Inflammatory macrophage treated with lipopolysaccharide for 4 hours (primary cell): ENCODE measurements at regions not wholly inside any gene's neighbourhood (a gene's known extent, or its start where the extent isn't known, plus 50 kb on each side); places are given as distances from the start of the nearest gene placed in this dataset.
"Not testable (repeated sequence)": the region's sequence is repeated elsewhere in the genome, so short reads cannot be mapped to it uniquely, and the experiment has no call there.

ENCODE experiments used
- DNase-seq: peaks from one replicate; pipeline ENCODE4 v3.0.0-alpha.2; 2020

DNA sequence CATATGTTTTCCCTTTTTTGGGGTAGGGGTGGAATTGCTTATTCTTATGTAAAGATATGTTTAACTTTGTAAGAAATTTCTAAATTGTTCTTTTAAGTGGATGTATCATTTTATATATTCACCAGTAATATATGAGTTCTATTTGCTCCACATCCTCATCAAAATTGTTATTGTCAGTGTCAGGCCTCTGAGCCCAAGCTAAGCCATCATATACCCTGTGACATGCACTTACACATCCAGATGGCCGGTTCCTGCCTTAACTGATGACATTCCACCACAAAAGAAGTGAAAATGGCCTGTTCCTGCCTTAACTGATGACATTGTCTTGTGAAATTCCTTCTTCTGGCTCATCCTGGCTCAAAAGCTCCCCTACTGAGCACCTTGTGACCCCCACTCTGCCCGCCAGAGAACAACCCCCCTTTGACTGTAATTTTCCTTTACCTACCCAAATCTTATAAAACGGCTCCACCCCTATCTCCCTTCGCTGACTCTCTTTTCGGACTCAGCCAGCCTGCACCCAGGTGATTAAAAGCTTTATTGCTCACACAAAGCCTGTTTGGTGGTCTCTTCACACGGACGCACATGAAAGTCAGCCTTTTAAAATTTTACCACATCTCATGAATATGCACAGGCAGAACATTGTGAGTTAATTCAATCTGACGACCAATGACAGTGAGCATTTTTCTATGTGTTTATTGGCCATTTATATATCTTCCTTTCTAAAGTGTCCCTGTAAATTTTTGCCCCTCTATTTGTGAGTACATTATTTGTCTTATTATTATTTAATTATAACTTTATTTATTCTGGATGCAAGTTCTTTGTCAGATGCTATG is 176.8 kb downstream of the CDC14C start:
- not testable (repeated sequence) for DNase-seq

DNA sequence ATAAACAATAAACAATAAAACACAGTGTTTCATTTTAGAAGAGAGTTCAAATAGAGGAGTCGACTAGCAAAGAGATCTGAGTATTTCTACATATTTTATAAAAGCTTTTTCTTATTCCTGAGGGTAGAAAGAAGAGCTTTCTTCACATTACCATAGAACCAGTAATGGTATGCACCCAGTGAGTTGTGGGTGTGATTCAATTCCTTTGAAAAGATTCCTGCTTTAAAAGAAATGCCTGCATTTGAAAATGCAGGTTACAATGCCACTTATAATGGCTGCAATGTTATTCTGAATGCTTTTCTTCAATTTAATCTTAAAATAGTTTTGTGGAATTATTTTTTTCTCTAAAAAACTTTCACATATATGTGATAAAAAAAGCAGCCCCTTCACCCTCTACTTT is 178.1 kb downstream of the CDC14C start:
- no peak for DNase-seq

DNA sequence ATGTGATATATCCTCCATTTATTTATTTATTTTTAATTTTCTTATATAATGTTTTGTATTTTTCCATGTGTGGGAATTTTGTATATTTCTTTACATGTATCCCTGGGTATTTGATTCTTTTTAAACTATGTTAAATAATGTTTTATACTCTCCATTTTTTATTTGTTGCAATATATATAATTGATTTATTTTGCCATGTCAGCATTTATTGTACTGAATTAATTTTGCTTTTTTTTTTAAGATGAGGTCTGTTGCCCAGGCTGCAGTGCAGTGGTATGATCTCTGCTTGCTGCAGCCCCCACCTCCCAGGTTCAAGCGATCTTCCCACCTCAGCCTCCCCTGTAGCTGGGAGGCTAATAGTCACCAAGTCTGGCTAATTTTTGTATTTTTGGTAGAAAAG is 187.4 kb downstream of the CDC14C start:
- DNase-seq: no peak

DNA sequence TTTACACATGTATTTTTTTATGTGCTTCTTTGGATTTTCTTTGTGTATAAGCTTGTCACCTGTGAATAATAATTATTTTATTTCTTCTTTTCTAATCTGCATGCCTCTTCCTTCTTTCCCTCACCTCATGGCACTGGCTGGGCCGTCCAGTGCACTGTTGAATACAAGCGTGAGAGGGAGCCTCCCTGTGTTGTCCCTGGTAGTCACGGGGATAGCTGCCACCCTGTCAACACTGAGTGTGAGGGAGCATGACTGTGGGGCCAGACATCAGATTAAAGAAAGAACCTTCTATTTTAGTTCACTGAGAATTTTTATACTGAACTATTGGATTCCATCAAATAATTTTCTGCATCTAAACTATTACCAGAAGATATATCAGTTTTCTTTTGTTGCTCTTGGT is 187.9 kb downstream of the CDC14C start:
- DNase-seq: no peak

DNA sequence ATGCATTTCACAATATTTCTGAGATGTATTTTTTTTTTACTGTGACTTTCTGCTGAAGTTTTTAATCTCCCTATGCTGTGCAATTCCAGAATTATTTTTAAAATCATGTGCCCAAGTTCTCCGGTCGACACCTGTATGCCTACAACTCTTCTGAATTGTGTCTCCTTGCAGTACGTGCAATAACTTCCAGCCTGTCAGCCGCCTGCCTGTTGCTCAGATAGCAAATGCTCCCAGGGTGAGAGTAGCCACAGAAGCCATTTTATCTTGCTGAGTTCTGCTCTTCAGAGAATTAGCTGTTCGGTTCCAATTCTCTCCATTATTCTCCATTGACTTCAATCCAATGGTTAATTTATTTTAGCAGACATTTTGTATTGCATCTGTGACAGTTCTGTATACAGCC is 188.3 kb downstream of the CDC14C start:
- no peak for DNase-seq

DNA sequence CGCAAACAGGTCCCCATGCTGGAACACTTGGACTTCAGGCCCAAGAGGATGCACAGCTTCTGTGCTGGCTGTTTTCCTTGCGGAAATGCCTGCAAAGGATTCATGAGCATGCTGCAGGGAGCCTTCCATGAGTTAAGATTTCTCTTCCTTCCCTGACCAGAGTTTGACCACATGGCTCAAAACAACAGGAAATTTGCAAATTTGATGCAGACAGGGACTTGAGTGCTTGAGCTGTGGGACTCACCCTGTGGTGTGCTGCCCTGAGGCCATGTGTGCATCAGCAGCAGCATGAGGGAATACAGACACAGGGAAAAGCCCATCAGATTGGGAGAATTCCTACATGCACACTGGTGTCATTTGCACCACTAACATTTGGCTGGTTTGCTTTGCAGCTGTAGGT is 195.4 kb downstream of the CDC14C start:
- DNase-seq: no peak

DNA sequence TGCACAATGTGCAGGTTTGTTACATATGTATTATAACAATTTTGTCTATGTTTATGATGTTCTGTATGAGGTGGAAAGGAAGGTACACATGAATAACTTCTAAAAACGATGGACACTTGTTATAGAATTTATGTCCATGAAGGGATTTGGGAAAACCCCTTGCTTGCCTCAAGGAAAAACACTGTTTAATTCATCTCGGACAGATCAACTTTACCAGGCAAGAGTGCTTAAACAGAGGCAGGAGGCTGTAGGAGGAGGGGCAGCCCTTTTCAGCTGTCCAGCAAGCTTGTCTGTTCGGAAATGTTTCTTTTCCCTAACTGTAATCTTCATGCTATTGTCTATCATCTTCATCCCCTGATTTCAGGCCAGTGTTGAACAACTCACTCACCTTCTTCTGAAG is 200.9 kb downstream of the CDC14C start:
- DNase-seq: no peak

DNA sequence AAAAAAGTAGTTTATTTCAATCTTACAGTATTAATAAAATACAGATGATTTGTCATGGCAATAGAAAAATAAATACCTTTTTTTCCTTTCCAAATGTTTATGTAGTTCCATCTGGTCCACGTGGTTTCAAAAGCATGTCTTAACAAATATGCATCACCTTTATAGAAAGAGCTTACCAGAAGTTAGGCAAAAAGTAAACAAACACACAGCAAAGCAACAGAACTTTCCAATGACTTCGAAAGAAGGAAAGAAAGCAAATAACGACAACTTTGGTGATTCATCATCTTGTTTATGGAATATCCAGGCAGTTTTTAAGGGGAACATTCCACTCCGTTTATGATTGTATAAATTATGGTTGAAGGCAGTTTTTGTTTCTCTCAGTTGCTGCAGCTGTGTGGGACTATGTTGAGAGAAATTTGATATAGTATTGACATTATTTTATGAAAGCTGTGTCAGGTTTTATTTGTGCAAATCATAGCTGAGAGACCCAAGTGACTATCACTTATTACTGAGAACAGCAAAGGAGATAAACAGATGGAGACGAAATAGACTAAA is 203.1 kb downstream of the CDC14C start:
- DNase-seq: no peak

DNA sequence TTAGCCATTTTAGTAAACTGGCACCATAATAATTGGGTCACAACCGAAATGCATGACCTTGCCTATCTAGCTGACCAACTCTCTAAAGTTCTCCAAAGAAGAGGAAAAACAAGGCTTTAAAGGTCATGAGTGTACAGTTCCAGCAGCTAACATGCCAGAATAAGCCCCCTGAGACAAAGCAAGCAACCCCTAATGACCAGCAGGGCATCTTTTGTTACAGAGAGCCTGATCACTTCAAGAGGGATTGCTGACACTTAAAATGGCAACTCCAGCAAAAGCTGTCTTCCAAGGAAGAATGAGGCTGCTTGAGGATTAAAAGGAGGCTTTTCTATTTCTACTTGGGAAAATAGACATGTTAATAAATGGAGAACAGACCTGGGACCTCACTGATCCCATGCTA is 213.6 kb downstream of the CDC14C start:
- DNase-seq: no peak

DNA sequence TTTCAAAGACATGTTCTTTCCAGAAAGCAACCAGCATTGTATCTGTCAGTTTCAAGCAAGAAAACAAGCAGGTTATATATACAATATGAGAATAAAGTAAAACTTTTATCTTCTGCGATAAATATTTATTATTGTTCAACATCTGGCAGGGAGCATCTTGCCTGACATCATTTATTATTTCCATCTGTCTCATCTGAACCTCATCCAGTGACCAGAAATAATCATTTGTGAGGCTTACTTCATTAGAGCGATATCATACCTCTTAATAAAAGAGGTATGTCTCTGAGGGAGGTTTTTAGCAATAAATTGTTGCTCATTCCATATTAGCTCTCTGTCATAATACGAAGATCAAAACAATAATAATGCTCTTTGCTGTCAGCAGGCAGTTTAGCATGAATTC is 226.1 kb downstream of the CDC14C start:
- no peak for DNase-seq

DNA sequence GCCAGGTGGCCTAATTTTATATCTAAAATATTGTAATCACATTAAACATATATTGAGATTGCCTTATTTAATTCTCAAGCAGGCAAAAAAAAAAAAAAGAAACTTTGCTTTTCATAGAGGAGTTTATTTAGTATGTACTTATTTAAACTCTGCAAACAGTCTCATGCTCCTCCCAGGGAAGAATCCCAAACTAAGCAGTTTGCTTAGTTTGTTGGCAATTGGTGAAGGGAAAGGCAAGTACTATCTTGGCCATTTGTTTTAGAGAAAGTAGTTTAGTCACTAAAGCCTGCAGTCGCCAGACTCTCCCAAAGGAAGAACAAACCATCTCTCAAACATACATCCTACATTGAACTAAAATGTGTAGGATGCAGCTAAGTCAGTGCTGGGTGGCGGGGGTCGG is 226.8 kb downstream of the CDC14C start:
- DNase-seq: no peak

DNA sequence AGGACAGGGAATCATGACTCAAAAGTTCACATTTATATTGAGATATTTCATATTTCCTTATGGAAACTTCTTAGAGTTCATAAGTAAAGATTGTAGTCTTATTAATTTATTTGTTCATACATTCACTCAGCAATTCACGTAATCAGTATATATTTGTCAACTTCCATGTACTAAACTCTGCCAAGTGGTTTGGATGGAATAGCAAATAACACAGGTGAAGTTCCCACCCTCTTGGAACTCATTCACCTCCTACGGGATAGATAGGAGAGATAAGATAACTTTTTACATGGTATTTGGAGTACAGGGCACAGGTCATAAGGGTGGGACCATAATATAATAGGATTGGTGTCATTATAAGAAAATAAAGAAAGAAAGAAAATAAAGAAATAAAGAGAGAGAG is 234.0 kb downstream of the CDC14C start:
- DNase-seq: no peak

DNA sequence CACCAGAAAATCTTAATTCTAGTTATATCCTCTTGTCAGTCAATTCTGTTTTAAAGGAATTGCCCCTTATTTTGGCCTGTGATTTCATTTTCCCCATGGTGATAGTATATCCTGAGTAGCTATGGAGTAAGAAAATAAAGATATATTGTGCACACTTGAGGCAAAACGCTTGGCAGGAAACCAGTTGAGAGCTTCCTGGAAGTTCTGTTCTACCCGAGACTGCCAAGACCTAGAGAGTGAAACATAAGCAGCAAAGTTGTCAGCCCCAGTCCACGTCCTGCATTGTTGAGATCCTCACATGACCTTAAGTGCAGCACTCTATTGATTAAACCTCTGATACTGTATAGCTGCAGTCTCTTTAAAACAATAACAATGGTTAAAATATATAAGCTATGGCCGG is 235.2 kb downstream of the CDC14C start:
- DNase-seq: no peak

DNA sequence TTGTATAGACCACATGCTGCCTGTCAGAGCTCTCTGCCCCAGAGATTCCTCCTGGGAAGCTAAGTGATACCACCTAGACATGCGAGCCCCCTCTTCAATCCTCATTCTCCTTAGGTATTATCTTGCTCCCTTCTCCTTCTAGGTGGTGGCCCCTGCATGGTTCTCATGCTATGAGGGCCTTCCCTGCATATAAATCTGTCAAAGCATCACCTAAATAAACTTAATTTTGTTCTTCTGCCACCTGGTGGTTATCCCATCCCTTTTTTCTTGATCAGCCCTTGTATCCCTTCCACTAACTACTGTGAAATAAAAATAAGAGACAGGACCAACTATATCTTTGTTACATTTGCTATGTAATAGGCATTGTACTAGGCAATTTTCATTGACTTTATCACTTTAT is 242.1 kb downstream of the CDC14C start:
- no peak for DNase-seq

DNA sequence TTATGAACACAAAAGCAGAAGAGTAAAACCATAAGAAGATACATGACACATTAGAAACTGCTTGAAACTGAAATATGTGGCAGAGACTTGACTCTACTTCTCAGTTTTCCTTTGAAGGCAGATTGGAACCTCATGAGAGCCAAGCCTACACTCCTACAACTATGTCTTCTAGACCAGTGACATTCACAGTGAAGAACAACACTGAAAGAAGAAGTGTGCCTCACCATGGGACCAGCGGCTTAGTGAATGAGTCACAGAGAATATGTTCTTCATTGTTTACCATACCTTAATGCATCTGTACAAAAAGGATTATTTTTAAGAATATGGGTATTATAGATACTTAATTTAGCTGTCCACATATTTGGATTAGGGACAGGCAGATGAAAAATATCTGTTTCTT is 248.3 kb downstream of the CDC14C start:
- no peak for DNase-seq

DNA sequence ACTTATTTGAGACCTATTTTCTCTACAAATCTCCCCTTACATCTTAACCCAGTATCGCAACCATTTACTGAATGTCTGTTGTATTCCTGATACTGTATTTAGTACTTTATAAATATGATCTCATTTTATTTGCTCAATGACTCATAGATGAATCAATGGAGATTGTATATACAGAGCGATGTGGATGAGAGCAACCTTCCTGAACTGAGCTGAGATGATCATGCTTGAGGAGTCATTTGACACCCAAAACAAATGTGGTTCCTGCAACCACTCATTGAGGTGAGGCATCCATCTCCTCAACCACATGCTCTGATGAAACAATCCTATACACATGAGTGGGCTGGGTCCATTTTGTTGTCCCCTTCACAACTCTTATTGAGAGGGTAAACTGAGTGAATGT is 250.0 kb downstream of the CDC14C start:
- DNase-seq: no peak

DNA sequence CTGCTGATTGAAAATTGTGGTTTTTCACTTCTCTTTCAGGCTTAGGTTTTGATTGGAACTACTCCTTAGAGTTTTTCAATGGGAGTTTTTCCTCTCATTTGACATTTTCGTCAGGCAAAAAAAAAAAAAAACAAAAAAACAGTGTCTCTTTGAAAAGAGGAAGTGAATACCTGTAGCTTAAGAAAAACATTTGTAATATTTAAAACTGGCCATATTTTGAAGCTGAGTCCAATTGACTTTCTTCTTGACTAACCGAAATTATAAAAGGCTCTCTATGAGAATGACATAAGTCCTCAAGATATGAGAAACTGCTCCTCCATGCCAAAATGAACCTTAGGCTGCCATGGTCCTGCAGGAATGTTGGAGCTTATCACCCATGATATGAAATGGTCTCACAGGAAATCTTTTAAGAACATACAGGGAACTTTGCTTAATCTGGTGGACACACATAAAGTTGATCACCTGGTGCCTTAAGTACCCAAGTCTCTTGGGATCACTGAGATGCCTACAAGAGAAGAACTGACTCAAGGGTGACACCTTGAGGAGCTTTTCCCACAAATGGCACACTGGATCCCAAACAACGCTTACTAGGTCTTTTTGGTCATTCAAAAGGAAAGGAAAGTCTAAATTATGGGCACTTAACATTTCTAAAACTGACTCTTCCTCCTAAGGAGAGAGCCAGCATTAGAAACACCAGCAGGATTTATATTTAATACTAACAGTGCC is 263.4 kb downstream of the CDC14C start:
- no peak for DNase-seq

DNA sequence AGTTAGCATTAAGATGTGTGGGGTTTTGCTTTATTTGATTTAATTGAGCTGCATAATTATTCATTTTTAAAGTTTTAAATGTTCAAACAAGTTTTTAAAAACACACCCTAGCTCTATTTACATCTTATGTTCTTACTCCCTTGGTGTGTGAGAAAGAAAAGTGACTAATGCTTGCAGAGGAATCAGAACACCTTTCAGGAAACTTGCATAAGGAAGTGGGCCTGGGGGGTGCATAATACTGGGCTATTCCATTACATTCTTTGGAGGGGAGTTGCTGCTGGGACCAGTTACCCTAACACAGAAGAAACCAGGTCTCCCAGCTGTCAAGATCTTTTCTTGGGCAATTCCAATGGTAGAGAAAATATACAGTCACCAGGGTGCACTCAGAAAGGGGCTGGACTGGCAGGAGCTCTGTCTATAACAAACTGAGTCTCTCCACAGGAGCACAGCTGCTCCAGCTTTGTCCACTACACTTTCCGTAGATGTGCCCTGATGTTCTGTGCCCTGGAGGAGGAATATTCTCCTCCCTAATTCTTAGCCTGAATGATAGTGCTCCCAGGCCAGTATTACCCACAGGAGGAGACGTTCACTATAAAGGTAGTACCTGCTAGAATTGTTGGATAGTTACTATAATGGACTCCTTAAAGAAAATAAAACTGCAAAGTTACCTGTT is 304.2 kb downstream of the CDC14C start:
- no peak for DNase-seq

DNA sequence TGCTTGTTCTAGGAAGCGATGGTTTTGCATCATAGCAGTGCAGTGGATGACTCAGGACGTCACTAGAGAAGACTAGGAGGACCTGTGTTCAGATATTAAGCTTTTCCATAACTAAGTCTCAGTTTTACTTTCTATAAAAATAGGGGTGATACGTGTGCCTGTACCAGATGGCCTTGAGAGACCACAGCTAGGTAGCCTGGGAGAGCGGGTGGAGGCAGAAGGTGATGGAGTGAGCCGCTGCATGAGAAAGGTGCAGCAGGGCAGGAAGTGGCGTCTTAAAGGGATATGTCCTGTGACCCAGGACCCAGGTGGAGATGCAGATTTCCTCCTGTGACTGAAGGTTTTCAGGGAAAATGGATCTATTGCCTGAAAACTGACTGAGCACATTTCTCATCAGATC is 304.9 kb downstream of the CDC14C start:
- DNase-seq: no peak

DNA sequence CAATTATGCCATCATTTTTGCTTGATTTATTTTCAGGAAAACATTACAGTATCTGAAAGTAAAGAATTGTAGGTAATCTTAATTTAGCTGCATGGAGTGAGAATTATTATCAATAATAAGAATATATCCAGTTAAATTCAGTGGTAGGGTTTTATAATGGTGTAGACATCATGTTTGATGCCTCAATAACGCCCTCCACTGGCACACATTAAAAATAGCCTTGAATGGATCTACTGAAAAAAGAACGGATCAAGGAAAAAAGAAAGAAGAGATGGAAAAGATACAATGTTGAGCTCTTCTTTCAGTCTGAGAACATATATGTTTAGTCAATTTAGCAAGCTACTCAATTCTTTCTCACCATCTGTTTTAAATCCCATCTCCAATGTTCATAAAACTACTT is 319.2 kb downstream of the CDC14C start:
- no peak for DNase-seq

DNA sequence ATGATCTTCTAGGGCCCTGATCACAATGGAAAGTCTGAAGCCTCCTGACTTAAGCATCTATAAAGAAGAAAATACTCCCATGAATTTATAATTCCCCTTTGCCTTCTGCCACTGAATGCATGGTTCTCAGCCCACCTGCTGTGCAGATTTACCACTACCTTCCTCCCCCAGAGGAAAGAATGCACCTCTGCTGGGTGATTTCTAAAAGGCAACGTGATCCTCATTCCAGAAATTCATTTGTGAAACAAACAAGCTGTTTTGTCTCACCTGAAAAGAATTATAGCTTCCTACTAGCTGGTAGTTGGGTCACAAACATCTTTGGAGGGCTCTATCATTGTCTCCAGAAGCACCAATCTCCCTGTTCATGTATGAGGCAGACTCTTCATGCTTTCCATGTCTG is 320.2 kb downstream of the CDC14C start:
- no peak for DNase-seq

DNA sequence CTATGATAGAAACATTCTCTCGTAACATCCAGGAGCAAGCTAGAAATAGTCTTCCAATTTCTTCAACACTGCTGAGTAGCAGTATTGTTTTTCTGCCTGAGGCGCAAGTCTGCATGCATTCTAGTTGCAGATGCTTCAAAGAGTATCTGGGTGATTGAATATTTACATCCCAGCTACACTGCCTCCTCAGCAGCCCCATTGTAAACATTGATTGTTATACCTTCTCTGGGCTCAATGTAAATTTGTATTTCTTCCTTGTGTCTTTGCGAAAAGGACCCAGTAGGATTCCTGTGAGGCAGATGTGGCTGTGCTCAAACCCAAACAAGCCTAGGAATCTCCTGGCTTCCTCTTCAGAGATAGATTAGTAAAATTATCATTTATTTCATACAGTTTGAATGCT is 320.7 kb downstream of the CDC14C start:
- DNase-seq: no peak

DNA sequence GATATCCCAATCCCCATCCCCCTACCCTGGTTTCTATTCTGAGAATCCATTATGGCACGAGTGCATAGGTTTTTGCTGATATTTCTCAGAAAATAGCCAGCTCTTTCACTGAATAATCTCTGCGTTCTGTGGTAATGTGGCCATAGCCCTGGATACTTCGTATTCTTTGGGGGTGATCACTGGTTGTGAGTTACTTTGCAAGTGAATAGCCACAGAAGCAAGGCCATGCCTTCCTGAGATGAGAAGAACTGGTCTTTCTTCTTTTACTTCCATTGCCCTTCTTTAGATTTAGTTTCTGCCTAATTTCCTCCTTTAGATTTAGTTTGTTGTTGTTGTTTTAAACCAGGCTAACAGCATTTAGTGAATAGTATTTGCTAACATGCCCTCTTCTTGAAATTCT is 323.4 kb downstream of the CDC14C start:
- DNase-seq: no peak

DNA sequence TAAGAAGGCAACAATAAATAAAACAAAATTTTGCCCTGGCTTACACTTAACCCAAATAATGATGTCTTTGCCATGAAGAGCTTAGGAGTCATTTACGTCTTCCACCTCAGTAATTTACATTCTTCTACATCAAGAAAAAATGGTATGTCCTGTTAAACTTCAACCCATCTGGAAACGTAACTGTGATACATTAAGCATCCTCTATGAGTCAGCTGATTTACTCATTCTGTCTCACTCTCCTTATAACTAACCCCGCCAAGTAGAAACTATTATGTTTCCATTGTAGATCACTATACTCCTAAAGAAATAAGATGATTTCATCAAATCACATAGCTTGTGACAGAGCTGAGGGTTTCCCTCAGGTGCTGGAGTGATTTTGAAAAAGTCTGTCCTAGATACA is 330.7 kb downstream of the CDC14C start:
- DNase-seq: no peak
